Activated CD4-positive, CD25-positive, alpha-beta regulatory T cell (primary cell): ENCODE measurements at regions not wholly inside any gene's neighbourhood (a gene's known extent, or its start where the extent isn't known, plus 50 kb on each side); places are given as distances from the start of the nearest gene placed in this dataset.
"Not testable (repeated sequence)": the region's sequence is repeated elsewhere in the genome, so short reads cannot be mapped to it uniquely, and the experiment has no call there.

Experiments used
- DNase-seq, 4 experiments: peaks; one replicate each; lab custom pipeline; 2025; lab: John Stamatoyannopoulos, UW

DNA sequence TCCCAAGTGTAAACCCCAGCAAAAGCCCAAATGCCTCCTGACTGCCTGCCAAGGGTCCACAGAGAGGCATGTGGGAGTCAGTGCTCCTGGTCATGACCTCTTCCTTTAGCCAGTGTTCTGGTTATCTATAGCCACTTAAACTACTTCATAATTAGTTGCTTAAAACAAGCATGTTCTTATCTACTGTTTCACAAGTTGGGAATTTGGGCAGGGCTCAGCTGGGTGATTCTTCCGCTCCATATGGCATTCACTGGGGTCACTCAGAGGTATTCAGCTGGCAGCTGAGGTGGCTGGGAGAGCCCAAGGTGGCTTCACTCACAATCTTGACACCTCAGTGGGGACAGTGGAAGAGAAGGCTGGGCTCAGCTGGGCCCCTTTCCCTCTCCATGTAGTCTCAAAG, 184.0 kb upstream of the RGS6 start:
- DNase-seq: no peak

DNA sequence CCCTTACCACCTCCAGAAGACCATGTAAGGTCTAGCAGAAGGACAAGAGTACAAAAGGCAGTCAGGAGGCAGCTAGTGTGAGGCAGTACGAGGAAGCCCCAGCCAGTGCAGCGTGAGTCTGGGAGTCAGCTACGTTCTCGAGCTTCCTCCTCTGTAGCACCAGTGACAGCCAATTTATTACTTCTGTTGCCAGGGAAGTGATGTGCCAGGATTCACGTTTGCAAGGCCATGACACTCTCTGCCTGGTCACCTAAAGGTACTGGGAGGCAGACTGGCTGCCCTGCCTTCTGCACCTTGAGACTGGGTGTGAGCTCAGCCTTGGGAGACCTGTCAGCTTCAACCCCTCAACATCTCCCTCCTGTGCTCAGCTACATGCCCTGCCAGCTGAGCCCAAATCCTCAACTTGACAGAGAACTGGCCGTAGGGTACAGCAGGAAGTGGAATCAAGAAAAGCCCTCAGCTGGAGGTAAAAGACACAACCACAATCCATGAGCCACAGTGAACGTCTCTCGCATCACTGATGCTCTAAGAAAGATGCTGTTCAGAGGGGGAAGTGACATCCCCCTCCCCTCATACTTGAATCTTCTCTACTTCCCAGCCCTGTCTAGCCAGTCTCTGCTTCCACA, 182.5 kb upstream of the RGS6 start:
- no peak for DNase-seq

DNA sequence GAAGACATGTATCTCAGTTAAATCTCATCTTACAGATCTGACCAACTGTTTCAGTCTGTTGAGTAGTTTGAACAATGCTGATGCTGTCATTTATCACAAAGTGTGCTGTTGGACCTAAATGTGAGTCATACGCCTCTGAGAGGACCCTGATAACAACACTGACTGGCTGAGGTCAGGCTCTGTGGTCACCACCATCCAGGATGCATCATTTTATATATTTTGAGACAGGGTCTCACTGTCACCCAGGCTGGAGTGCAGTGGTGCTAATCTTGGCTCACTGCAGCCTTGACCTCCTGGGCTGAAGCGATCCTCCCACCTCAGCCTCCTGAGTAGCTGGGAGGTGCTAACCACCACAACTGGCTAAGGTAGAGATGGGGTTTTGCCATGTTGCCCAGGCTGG, 181.0 kb upstream of the RGS6 start:
- no peak for DNase-seq

DNA sequence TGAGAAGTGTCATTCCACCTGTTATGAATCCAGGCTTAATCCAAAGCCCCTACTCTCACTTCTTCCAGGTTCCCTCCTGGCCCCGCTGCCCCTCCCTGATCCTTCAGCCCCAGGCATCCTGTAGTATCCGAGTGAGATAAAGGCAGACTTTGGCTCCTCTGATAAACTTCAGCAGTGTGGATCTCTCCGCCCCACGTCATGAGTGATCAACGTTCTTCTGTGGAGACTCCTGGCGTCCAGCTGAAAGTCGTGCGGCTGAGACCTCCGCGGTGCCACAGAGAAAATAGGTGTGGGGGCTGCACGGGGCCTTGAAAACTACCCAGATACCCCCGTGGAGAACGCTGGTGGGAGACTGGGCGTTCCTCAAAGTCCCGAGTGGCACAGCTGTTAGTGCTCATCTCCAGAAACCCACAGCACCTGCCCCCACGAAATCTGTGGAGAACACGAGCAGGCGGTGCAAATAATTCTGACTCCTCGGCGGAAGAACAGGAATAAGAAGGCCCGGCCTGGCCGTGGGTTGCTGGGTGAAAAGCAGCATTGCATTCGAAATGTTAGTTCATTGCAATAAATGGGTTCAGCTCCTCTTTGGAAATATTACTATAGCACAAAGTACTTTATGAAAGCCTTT, 180.0 kb upstream of the RGS6 start:
- DNase-seq: no peak

DNA sequence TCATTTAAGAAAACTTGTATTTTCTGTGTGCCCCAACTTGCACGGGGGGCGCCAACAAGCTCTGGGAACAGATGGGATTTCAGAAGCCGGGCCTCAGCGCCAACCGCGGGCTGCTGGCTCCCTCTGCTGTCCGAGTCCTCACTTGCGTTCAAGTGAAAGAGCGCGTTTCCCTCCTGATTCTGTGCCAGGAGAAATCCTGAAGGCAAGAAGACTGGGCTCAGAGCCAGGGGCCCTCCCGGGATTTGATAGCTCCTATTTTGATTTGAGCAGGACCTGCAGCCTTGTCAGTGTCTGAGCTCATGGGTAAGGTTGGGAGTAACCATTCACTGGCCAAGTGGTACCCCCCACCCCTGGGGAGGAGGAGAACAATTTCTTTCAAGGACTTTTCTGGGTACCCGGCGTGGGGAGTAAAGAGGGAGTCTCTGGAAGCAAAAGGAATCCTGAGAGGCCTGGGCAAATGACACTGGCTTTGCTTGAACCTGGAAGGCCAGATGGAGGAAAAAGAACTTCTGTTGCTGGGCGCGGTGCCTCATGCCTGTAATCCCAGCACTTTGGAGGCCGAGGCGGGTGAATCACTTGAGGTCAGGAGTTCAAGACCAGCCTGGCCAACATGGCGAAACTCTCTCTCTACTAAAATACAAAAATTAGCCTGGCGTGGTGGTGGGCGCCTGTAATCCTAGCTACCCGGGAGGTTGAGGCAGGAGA, 179.0 kb upstream of the RGS6 start:
- DNase-seq: peak; percentile 28 to 57 (median 37)

DNA sequence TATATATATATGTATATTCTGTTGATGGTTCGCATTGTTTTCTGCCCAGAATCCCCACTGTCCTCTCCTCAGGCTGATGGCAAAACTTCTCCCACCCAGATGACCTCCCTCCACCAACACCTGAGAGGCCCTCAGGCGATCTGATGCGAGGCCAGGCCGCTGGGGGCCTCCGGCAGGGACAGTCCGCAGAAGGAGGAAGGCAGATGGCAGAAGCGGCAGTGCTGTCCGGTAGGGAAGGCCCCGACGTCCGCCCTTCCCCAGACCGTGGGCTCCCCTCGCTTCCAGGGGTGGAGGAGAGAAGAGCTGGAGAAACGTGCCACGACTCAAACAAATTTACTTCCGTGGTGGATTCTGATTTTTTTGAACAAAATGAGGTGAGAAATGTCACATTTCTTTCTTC, 178.3 kb upstream of the RGS6 start:
- no peak for DNase-seq

DNA sequence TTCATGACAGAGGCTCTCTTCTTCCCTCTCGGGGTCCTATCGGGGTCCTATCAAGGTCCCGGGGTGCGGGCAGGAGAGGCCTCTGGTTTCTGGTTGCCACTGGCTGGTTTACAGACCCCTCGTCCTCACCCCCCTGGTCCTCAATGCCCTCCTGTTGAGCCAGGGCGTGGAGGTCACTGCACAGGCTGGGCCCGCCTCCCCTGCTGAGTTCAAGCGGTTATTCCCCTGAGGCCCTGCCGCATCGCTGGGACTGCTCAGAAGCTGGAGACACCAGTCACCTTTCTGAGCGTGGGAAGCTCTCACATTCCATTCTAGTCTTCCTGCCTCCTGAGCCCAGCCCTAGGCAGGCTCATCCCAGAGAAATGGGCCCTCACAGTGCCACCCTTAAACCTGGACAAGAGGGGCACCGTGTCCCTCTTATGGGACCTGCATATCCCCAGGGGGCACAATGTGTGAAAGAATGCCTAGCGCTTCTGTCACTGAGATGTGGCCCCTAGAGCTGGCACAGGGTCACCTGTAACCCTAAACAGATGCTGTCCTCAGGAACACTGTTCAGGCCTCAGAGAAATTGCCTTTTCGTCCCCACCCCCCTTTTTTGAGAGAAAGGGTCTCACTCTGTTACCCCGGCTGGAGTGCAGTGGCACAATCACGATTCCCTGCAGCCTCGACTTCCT, 177.7 kb upstream of the RGS6 start:
- no peak for DNase-seq

DNA sequence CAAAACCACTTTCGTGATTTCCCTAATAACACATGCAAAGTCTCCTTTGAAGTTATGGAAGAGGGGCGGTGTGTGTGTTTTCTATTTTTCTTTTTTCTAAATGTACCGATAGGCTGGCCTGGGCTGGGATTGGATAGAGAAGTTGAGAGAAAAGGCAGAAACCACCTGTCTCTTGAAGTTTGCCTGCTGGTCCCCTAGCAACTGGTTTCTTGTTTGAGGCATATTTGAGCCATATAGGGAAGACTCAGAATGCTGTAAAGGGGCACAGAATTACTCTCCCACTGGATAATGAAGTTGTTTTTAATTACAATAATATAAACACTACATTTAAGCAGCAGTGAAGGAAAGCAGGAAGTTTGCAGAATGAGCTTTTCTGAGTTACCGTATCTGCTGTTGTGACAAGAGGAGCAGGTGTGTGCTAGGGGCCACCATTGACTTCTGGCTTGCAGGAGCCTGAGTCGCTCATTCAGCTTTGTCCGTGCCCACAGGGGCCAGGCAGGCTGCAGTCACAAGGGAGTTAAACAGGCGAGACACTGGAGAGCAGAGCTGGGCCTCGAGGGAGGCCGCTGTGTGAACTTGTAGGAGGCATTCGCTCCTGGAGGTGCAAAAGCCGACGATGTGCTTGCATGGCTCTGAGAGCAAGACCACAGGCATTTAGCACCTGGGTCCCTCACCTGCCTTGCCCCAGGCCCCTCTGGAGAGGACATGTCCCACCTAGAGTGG, 173.8 kb upstream of the RGS6 start:
- DNase-seq: no peak

DNA sequence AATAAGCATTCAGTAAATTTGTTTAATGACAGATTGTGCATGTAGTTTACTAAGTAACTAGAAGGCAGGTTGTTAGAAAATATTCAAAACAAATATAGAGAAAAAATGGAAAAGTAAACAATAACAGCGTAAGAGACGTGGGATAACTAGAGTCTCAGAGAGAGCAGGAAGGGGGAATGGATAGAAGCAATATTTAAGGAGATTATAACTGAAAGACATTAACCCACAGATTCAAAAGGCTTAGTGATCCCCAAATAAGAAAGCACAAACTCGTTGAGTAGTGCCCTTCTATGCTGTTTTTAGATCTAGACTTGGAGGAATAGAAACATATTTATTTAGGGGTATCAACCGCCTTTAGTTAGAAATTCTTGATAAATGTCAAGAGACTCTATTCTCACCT, 169.7 kb upstream of the RGS6 start:
- DNase-seq: no peak

DNA sequence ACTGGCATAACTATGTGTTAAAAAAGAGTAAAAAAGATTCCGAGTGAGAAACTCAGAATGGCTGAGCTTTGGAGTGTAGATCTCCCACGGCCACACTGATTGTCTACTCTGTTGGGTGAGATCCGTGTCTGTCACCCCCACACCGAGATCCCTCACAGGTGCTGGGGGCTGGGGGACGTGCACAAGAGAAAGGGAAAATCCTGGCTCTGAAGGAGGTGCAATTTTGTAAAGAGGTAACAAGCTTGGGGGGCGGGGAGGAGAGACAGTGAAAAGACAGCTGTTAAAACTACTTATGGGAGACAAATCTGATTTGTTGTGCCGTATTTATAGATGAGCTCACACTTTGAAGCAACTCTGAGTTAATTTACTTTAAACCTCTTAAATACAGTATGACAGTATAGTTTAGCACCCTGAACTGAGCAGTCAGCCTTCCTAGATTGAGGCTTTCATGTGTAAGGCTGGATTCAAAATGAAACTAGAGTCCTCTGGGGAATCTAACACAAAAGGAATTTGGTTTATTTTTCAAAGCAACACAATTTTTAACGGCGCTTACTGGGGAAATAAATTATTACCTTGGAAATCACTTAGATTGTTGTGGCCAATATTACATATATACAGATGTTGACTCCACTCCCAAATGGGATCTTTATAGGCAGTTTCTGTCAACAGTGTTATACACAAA, 167.4 kb upstream of the RGS6 start:
- DNase-seq: no peak

DNA sequence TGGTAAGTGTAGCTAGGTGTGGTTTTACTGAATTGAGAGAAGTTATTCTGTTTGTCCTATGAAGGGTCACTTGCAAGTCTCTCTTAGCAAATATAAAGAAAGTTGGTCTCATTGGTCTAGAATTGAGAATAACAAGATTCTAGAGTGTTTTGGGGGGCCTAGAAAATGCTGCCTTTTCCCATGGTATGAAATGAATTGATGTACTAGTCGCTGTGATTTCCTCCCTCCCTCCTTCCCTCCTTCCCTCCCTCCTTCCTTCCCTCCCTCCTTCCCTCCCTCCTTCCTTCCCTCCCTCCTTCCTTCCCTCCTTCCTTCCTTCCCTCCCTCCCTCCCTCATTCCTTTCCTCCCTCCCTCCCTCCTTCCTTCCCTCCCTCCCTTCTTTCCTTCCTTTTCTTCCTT, 166.7 kb upstream of the RGS6 start:
- DNase-seq: no peak

DNA sequence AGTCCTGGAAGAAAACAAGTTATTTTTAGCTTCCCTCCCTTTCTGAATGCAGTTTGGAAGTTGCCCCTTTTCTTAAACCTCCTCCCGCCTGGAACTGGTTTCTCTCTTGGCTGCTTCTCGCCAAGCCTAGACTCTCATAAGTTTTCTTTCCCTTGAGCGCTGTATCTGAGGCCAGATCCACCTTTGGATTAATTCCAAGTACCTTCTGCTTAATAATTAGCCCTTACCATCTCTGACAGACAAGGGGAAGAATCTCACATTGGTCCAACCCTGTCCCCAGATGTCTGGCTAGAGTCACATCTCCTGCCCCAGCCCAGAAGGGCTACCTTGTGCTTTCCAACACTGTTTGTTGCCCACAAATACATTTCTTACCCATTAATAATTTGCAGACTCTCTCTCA, 161.8 kb upstream of the RGS6 start:
- no peak for DNase-seq

DNA sequence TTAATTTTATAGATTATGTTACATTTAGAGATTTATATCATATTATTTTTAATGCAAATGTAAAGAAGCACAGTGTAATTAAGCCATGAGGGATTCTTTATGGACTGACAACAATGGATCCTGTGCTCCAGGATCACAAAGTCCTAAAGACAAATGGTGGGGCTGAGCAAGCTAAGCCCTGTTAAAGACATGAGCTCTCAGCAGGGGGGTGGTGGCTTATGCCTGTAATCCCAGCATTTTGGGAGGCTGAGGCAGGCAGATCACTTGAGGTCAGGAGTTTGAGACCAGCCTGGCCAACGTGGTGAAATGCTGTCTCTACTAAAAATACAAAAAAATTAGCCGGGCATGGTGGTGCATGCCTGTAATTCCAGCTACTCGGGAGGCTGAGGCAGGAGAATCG, 160.8 kb upstream of the RGS6 start:
- not testable (repeated sequence) for DNase-seq

DNA sequence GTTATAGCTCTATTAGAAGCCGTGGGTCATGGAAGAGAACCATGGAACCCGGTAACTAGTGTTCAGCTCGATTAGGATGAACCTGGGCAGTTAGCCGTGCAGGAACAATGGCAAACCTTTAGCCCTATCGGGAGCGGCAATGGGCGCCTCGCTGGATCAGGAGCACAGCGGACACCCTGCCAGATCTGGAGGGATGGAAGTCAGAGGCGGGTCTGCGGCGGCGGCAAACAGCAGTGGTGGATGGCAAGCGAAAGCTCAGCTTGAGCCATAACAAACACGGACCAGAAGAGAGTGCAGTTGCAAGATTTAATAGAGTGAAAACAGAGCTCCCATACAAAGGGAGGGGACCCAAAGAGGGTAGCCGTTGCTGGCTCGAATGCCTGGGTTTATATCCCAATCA, 160.2 kb upstream of the RGS6 start:
- not testable (repeated sequence) for DNase-seq

DNA sequence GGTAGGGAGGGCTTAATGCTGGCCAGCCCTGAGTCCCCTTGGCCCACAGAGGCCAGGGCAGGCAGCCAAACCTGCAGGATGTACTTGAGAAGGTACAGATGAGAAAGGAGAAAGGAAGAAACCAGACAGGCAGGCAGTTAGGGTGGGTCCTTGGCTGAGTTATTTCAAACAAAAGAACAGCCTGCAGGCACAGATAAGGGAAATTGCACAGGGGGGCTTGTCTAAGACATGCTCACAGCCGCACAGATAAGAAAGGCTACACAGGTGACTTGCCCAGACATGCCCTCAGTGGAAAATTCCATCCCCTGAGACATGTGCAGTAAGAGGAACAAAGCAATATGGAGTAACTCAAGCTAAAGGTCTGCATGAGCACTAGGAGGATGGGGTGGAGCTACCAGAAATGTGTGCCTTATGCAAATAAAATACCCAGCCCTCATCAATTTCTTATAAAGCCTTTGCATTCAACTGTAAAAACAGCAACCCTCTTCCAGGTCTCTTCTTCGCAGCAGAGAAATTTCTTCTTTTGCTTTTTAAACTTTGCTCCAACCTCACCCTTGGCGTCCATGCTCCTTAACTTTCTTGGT, 158.2 kb upstream of the RGS6 start:
- no peak for DNase-seq

DNA sequence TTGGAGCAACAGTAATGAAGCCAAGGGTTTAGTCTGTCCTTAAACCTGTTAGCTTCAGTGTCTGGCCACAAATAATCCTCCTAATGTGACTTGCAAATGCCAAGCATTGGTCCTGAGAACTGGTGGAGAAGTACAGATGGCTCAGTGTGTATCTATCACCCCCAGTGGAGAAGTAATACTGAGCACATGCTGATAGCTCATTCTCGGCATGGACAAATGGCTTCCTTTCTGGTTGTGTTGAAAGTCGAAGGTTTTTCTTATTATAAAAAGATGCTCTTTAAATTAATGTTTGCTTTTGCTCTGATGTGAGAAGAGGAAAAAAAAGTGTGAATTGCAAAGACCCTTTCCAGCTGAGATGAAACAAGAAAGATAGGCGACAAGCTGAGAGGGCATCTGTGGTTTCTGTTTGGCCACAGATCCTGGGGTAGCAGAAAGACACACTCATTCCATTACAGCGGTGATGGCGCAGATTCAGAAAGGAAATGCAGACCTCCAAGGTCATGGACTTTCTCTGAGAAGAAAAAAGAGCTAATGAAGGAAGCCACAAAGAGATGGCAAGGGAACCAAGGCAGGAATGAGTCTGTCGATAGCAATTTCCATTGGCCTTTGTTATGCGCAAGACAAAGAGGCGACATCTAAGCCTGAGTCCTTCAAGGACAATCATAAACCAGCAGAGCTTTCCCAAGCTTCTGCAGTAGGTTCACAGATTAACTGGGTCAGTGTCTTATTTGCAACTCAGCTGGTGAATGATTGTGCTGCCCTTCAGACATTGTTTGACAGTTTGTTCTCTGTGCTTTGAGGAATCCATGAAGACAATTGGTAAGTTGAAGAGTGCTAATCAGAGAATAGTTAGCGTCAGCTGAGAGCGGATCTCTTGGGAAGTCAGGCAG, 155.5 kb upstream of the RGS6 start:
- DNase-seq: no peak

DNA sequence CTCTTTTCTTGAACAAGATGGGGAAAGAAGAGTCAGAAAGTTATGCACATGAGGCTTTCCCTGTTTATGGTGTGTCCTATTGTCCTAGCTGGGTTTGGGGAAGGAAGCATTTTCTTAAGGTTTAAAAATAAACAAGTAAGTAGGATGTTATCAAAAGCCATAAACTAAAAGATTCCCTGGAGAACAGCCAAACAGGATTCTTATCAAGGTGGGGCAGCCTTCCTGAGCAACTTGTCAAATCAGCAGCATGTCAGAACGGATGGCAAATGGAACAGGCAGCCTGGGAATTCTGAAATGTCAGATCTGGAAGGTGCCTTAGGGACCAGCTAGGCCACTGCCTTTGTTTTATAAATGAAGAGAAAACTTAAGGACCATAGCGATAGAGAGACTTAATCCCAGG, 152.2 kb upstream of the RGS6 start:
- no peak for DNase-seq

DNA sequence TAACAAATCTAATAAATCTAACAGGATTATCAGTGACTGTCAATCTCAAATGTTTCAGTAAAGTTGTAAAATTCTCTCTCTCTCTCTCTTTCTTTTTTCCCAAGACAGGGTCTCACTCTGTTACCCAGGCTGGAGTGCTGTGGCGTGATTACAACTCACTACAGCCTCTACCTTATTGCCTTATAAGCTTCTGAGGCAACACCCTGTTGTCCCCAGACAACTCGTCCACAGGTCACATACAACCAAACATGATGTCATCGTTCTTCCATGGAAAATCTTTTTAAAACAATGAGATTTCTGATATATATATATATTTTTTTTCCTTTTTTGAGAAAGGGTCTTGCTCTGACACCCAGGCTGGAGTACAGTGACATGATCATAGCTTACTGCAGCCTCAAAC, 151.4 kb upstream of the RGS6 start:
- no peak for DNase-seq

DNA sequence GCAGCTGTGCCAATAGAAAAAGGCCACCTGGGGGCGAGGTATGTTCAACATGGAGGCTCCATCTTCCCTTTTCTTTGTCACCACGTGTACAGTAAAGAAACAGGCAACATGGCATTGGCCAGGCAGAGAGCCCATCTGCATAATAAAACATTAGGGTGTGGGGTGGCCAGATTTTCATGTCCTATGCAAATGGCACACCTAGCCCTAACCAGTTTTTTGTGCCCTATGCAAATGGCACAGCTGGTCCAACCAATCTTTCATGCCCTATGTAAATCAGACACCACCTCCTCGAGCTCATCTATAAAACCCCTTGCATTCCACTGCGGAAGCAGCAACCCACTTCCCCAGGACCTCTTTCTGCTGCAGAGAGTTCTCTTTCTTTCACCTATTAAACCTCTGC, 149.1 kb upstream of the RGS6 start:
- DNase-seq: no peak

DNA sequence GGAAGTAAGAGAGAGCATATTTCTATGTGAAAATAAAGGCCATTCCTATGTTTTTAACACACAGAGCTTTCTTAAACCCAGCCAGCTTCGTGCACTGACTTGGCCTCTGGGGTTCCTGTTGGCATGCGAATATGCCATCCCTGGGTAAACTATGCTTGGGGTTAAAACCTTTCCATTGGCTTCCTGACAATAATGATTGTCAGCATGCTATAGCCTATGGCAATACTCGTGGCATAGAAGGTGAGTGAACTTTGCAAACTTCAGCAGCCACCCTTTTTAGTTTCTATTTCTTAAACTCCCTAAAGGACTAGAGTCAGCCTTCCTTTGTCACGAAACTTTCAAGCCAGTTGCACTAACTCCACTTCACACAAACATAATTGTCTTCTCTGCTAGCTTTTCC, 148.4 kb upstream of the RGS6 start:
- no peak for DNase-seq
